Thoracic aorta (tissue), 2 donors: ENCODE measurements at regions not wholly inside any gene's neighbourhood (a gene's known extent, or its start where the extent isn't known, plus 50 kb on each side); places are given as distances from the start of the nearest gene placed in this dataset.

Experiments
- ATAC-seq: fragments of 150-250 bp; one replicate; pipeline ENCODE4 v1.8.0; 2017; ENCODE audit warnings: low read depth; ENCODE audit not compliant: insufficient number of reproducible peaks, low FRiP score
- DNase-seq: peaks from one replicate; pipeline ENCODE4 v3.0.0-alpha.2; 2020; ENCODE audit warnings: low spot score
- H3K27ac ChIP-seq, 2 donors: fragments of 200-600 bp; sonication (generic); 1 replicate in 1 of 2; 2 replicates in 1 of 2; pipeline ENCODE4 v1.5.1; 2016; ENCODE audit warnings: mild to moderate bottlenecking in 2 of 2, moderate library complexity in 2 of 2
- H3K27me3 ChIP-seq: fragments of 200-600 bp; sonication (generic); replicated peaks from 2 replicates; pipeline ENCODE4 v1.6.0; 2016; ENCODE audit warnings: mild to moderate bottlenecking; ENCODE audit not compliant: insufficient read depth
- H3K36me3 ChIP-seq: fragments of 200-600 bp; sonication (generic); one replicate; pipeline ENCODE4 v1.5.1; 2016
- H3K4me1 ChIP-seq, 2 donors: fragments of 200-600 bp; sonication (generic); 1 replicate in 1 of 2; 2 replicates in 1 of 2; pipeline versions ENCODE4 v1.5.1 to v1.6.0; 2016; ENCODE audit warnings: low read depth in 2 of 2, mild to moderate bottlenecking in 1 of 2; ENCODE audit not compliant: control insufficient read depth in 1 of 2
- H3K4me3 ChIP-seq: fragments of 200-600 bp; sonication (generic); 2 replicates; pipeline ENCODE4 v1.5.1; 2016; ENCODE audit warnings: mild to moderate bottlenecking
- H3K9me3 ChIP-seq: fragments of 200-600 bp; sonication (generic); 2 replicates; pipeline ENCODE4 v1.5.1; 2016
- CTCF ChIP-seq: fragments of 200-600 bp; sonication (generic); IDR thresholded peaks from one replicate; pipeline ENCODE4 v1.5.1; 2019; ENCODE audit warnings: antibody characterized with exemption

GRCh38 chr5:163005949-163006348 lies 431.4 kb upstream of the CCNG1 start:
- ATAC-seq (no peak), DNase-seq (no peak)
- TF ChIP-seq CTCF, result no peak
- Histone ChIP-seq H3K27me3 (no peaks in the 10 kb centered on the region), H3K36me3 (no peaks in the 10 kb centered on the region), H3K9me3 (no peaks in the 10 kb centered on the region), H3K27ac (no peak overlapping the region), H3K4me3 (no peak overlapping the region), H3K4me1 (no peaks in the 10 kb centered on the region)

- Histone ChIP-seq H3K36me3 (no peaks in the 10 kb centered on the region), H3K4me3 (no peak overlapping the region), H3K4me1 (no peaks in the 10 kb centered on the region), H3K27ac (no peak overlapping the region), H3K27me3 (no peaks in the 10 kb centered on the region), H3K9me3 (no peaks in the 10 kb centered on the region)
- no peak for ATAC-seq
- DNase-seq, result no peak
- TF ChIP-seq CTCF, result no peak
Observed at GRCh38 chr5:163022582-163023128, 414.7 kb upstream of the CCNG1 start.

- no peaks in the 10 kb centered on the region for H3K27me3 ChIP-seq
- no peaks in the 10 kb centered on the region for H3K4me1 ChIP-seq
- H3K4me3 ChIP-seq, result no peak overlapping the region
- no peaks in the 10 kb centered on the region for H3K9me3 ChIP-seq
- no peak for TF ChIP-seq CTCF
- DNase-seq, result no peak
- no peak overlapping the region for H3K27ac ChIP-seq
- H3K36me3 ChIP-seq, result no peaks in the 10 kb centered on the region
- ATAC-seq, result no peak
Observed at GRCh38 chr5:163023846-163024245, 413.5 kb upstream of the CCNG1 start.

- H3K27me3 ChIP-seq, result no peaks in the 10 kb centered on the region
- H3K36me3 ChIP-seq, result no peaks in the 10 kb centered on the region
Observed at GRCh38 chr5:163024936-163025335, 412.5 kb upstream of the CCNG1 start.

GRCh38 chr5:163033656-163034055 lies 403.7 kb upstream of the CCNG1 start:
- no peaks in the 10 kb centered on the region for H3K36me3 ChIP-seq
- H3K9me3 ChIP-seq, result no peaks in the 10 kb centered on the region
- no peak for TF ChIP-seq CTCF
- no peak overlapping the region for H3K4me3 ChIP-seq
- H3K27me3 ChIP-seq, result no peaks in the 10 kb centered on the region
- H3K27ac ChIP-seq, result no peak overlapping the region
- DNase-seq (no peak), ATAC-seq (no peak)
- H3K4me1 ChIP-seq, result no peaks in the 10 kb centered on the region

More at GRCh38 chr5:163024936-163025335, 412.5 kb upstream of the CCNG1 start:
- Histone ChIP-seq H3K4me3 (no peak overlapping the region), H3K4me1 (no peaks in the 10 kb centered on the region), H3K27ac (no peak overlapping the region), H3K9me3 (no peaks in the 10 kb centered on the region)
- no peak for DNase-seq
- no peak for TF ChIP-seq CTCF
- no peak for ATAC-seq
